HG03139 (cell line): ENCODE measurements at regions not wholly inside any gene's neighbourhood (a gene's known extent, or its start where the extent isn't known, plus 50 kb on each side); places are given as distances from the start of the nearest gene placed in this dataset.
A peak's percentile ranks its signal among the peaks of the same experiment; 100 is the strongest.
"Not testable (repeated sequence)": the region's sequence is repeated elsewhere in the genome, so short reads cannot be mapped to it uniquely, and the experiment has no call there.

Experiments
- ATAC-seq: cut with Tn5 transposase; IDR thresholded peaks from one replicate; pipeline ENCODE4 v1.9.1; 2021; ENCODE audit not compliant: unreplicated experiment

DNA sequence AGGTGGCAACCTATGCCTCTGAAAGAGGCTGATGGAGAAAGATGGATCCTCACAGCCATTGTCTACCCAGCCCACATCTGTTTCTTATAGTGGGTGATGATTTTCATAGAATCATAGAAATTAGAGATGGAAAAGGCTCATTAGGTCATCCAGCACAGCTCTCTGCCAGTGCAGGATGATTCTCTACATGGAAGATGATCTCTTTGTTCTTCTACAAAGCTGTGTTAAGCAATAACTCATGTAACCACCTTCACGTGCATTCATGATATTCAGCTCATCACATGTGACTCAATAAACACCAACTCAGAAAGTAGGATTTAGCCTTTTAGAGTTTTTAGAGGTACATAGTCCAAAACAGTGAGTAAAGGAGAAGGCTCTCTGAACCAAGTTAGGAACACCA is 539.4 kb upstream of the ID2 start:
- ATAC-seq, result no peak

- no peak for ATAC-seq
These were observed 537.7 kb upstream of the ID2 start for GRCh38 chr2:8144131-8144631.

- no peak for ATAC-seq
These were observed 537.1 kb upstream of the ID2 start for GRCh38 chr2:8144785-8145184.

- not testable (repeated sequence) for ATAC-seq
These were observed 536.5 kb upstream of the ID2 start for GRCh38 chr2:8145375-8145774.

GRCh38 chr2:8146132-8147005 is 535.5 kb upstream of the ID2 start:
- ATAC-seq, result no peak

GRCh38 chr2:8148260-8149006 is 533.4 kb upstream of the ID2 start:
- no peak for ATAC-seq

GRCh38 chr2:8149007-8149405 is 532.9 kb upstream of the ID2 start:
- ATAC-seq, result no peak

- ATAC-seq, result no peak
These were observed 531.8 kb upstream of the ID2 start for GRCh38 chr2:8149985-8150539.

DNA sequence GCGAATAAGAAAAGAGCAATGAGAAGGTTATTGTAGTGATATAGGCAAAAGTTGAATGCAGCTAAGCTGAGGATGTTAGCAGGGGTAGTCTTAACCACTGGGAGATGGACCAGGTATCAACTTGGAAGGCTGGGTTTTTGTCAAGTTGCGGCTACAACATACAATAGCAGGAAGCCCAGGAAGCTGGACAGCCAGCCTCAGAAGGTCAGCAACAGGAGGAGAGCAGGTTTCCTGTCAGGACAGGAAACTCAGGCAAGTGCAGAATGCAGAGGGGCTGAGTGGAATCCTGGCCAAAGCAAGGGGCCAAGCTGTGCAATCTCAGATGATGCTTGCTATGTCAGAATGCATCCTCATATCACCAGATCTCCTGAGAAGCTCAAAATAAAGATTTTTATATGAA is 530.0 kb upstream of the ID2 start:
- no peak for ATAC-seq

- peak; percentile 99 for ATAC-seq
These were observed 529.2 kb upstream of the ID2 start for GRCh38 chr2:8152392-8153257.

- ATAC-seq, result peak; percentile 10
These were observed 528.6 kb upstream of the ID2 start for GRCh38 chr2:8153258-8153718.

DNA sequence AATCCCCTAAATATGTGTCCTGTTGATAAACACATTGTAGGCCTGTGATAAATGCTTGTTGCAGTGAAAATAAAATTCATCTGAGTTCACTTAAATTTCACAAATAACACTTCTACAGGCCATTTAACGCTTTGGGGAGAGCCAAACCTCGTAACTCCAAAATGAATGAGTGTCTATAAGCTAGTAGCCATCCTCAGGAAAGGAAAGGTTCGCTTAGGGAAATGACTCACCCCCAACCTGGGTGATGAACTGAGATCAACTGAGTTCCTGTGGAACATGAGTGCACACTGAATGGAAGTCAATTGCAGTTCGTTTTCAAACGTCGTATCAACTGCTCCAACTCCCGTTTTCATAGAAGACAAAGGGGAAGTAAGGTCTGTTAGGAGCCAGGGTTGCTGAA is 527.6 kb upstream of the ID2 start:
- no peak for ATAC-seq

- no peak for ATAC-seq
These were observed 526.9 kb upstream of the ID2 start for GRCh38 chr2:8154936-8155335.

DNA sequence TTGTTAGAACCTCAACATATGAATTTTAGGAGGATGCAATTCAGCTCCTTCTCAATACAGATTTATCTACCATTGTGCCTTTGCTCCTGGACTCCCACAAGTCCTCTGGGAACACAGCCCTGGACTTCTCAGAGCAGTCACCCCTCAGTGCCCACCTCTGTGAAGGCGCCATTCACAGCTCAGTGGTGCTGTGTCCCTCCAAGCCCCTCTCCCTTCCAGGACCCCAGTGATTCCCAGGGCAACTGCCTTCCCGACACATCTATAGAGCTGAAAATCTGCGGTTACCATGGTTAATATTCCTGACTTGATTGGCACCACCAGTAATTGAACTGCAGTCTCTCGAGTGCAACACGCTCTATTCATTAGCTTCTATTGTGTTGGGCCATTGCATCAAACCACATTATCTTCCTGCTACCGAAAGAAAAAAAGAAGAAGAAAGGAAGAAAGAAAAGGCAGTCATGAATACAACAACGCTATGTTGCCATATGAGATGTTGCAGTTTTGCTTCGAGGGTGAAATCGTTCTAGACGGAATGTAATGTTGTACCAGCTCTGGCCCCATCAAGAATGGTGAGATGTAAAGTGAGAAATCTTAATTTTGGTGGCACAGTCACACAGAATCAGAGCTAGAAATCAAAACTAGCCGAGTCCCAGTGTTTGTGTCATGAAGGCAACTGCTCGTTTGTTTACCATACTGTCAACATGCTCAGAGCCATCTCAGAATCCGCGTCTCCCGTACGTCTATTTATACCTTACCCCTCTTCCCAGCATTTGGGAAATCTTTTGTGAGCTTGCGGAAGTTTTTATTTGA is 524.0 kb upstream of the ID2 start:
- ATAC-seq, result no peak

- no peak for ATAC-seq
These were observed 523.1 kb upstream of the ID2 start for GRCh38 chr2:8158711-8159110.

- no peak for ATAC-seq
These were observed 522.5 kb upstream of the ID2 start for GRCh38 chr2:8159211-8159965.

DNA sequence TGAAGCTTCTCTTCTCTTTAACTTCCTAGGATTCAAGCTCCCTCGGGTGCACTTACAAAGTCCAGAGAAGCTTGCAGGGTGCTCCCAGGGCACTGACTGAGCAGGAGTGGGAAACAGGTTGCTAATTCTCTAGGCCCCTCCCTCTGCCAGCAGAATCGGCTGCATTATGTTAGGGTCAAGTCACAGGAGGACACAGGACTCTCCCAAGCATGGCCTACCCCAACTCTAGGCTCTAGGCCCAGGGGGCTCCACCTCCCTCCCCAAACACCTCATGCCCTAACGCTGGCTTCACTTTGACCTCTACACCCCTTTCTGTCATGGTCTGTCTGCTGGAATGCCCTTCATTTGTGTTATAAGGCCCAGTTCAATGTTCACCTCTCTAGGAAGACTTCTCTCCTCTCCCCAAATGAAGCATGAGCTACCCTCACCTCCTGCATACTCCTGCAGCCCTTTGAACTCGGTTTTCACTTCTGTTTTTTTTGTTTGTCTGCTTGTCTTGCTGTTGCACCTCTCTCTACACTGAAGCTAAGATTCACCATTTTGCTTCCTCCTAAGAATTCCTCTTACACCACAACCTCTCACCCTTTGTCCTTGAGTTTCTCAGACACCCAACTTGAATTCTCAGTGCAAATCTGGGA is 521.8 kb upstream of the ID2 start:
- no peak for ATAC-seq

GRCh38 chr2:8160959-8161358 is 520.9 kb upstream of the ID2 start:
- no peak for ATAC-seq

- no peak for ATAC-seq
These were observed 519.3 kb upstream of the ID2 start for GRCh38 chr2:8162552-8162951.
